ENCODE measurements at regions not wholly inside any gene's neighbourhood (a gene's known extent, or its start where the extent isn't known, plus 50 kb on each side); places are given as distances from the start of the nearest gene placed in this dataset.

DNA sequence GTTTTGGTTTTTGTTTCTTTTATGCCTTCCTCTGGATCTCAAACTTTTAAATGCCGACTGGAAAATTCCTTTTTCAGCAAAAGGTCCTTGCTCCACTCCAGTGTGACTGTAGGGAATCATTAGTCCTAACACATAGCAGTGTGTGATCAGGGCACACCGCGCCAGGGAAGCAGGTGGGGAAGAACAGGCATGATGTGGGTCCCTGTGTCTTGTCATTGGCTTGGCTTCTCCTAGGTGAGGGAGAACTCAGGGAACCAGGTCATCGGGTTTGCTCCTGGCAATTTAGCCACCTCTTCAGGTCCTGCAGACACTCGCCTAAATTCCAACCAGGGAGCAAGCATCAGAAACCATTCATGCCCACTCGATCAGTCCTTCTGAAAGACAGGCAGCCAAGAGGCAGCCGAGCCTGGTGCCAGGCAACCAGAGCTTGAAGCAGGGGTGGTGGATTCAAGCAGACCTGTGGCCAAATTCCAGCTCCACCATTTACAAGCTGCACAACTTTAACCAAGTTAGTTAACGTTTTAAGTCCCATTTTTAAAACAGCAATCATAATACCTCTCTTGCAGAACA lies 514.2 kb downstream of the BNC2 start:
- Histone ChIP-seq H3K27me3 (ENCODE audit: insufficient read depth, low read length) (no peaks in the 10 kb centered on the region), H2AFZ (ENCODE audit: low read length, unreplicated experiment) (no peak overlapping the region), H3K79me2 (ENCODE audit: control insufficient read depth, insufficient read depth, low read length, unreplicated experiment) (no peaks in the 10 kb centered on the region), H3K4me3 (ENCODE audit: low read depth, low read length) (no peak overlapping the region), H3K36me3 (ENCODE audit: insufficient read depth, low read length) (no peaks in the 10 kb centered on the region), H3K27ac (ENCODE audit: low read depth, low read length) (no peak overlapping the region), H3K4me1 (ENCODE audit: control insufficient read depth, insufficient read depth, low read length, unreplicated experiment) (peaks cover 7% of the 10 kb centered on the region)

DNA sequence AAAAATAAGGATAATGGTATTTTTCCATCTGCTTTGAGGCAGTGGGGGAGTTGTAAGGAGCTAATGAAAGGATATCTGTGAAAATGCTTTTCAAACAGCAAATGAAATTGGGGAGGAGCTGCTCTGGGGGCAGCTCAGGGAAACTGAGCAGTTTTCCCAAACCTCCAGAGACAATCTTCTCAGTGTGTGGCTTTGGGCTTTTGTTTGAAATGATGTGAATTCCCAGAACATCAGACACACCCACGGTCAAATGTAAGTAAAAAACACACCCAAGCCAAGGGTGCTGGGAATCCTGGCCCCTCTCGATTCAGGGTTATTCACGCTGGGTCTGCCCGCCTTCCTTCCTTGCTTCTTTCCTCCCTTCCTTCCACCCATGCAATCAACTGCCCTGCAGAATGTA lies 512.6 kb downstream of the BNC2 start:
- no peaks in the 10 kb centered on the region for H3K27me3 ChIP-seq (ENCODE audit: insufficient read depth, low read length)
- no peaks in the 10 kb centered on the region for H3K79me2 ChIP-seq (ENCODE audit: control insufficient read depth, insufficient read depth, low read length, unreplicated experiment)
- no peak overlapping the region for H3K4me3 ChIP-seq (ENCODE audit: low read depth, low read length)
- no peak overlapping the region for H3K27ac ChIP-seq (ENCODE audit: low read depth, low read length)
- no peaks in the 10 kb centered on the region for H3K36me3 ChIP-seq (ENCODE audit: insufficient read depth, low read length)
- H3K4me1 ChIP-seq (ENCODE audit: control insufficient read depth, insufficient read depth, low read length, unreplicated experiment): peaks cover 6% of the 10 kb centered on the region
- no peak overlapping the region for H2AFZ ChIP-seq (ENCODE audit: low read length, unreplicated experiment)

DNA sequence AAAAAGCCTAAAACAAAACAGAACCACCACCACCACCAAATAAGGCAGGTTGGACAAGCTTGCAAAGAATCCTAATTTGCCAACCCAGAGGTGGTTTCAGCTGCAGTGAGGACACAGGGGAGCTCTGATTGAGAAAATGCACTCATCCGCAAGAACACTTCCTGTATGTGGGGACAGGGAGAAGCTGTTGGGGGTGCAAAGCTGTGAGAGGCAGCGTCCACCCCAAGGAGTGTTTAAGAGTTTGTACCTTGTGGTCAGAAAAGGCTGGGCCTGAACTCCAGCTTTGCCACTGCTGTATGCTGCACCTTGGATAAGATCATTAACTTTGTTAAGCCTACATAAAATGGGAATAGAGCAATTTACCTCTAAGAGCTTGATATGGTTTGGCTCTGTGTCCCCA lies 511.7 kb downstream of the BNC2 start:
- no peaks in the 10 kb centered on the region for H3K27me3 ChIP-seq (ENCODE audit: insufficient read depth, low read length)
- no peak overlapping the region for H3K27ac ChIP-seq (ENCODE audit: low read depth, low read length)

More for the DNA sequence above, 511.7 kb downstream of the BNC2 start:
- peaks cover 3% of the 10 kb centered on the region for H3K4me1 ChIP-seq (ENCODE audit: control insufficient read depth, insufficient read depth, low read length, unreplicated experiment)
- H3K4me3 ChIP-seq (ENCODE audit: low read depth, low read length): no peak overlapping the region
- H3K36me3 ChIP-seq (ENCODE audit: insufficient read depth, low read length): no peaks in the 10 kb centered on the region
- no peaks in the 10 kb centered on the region for H3K79me2 ChIP-seq (ENCODE audit: control insufficient read depth, insufficient read depth, low read length, unreplicated experiment)
- H2AFZ ChIP-seq (ENCODE audit: low read length, unreplicated experiment): no peak overlapping the region
